Mesendoderm (in vitro differentiated cells): ENCODE measurements at regions not wholly inside any gene's neighbourhood (a gene's known extent, or its start where the extent isn't known, plus 50 kb on each side); places are given as distances from the start of the nearest gene placed in this dataset.

ENCODE experiments used
- DNase-seq: peaks from one replicate; pipeline ENCODE4 v3.0.0; 2013
- H2AK5ac ChIP-seq: 2 replicates; pipeline ENCODE4 v1.6.1; 2013; ENCODE audit warnings: low read length, inconsistent platforms
- H2BK120ac ChIP-seq: 2 replicates; pipeline ENCODE4 v1.6.1; 2013; ENCODE audit warnings: low read depth, mild to moderate bottlenecking, low read length, moderate library complexity, mixed read lengths
- H2BK15ac ChIP-seq: replicated peaks from 2 replicates; pipeline ENCODE4 v1.6.1; 2013; ENCODE audit warnings: low read depth, mild to moderate bottlenecking, moderate library complexity
- H2BK5ac ChIP-seq: 2 replicates; pipeline ENCODE4 v1.6.1; 2013; ENCODE audit warnings: low read length, inconsistent platforms
- H3K18ac ChIP-seq: 2 replicates; pipeline ENCODE4 v1.6.1; 2013; ENCODE audit warnings: mild to moderate bottlenecking, low read length, mixed read lengths
- H3K23ac ChIP-seq: one replicate; pipeline ENCODE4 v1.6.1; 2013; ENCODE audit warnings: low read length
- H3K27ac ChIP-seq: 2 replicates; pipeline ENCODE4 v1.5.1; 2013; ENCODE audit warnings: low read depth, mild to moderate bottlenecking, inconsistent platforms, low read length, moderate library complexity
- H3K27me3 ChIP-seq: 2 replicates; pipeline ENCODE4 v1.6.1; 2013; ENCODE audit warnings: low read length, control low read depth, mild to moderate bottlenecking, inconsistent platforms; ENCODE audit not compliant: insufficient read depth, poor library complexity
- H3K36me3 ChIP-seq: 2 replicates; pipeline ENCODE4 v1.6.1; 2013; ENCODE audit warnings: low read length, inconsistent platforms; ENCODE audit not compliant: control insufficient read depth, insufficient read depth
- H3K4ac ChIP-seq: one replicate; pipeline ENCODE4 v1.6.1; 2013; ENCODE audit warnings: low read depth, mild to moderate bottlenecking, low read length, moderate library complexity
- H3K4me1 ChIP-seq: 2 replicates; pipeline ENCODE4 v1.6.1; 2013; ENCODE audit warnings: low read depth, low read length, inconsistent platforms; ENCODE audit not compliant: control insufficient read depth
- H3K4me2 ChIP-seq: 2 replicates; pipeline ENCODE4 v1.6.1; 2013; ENCODE audit warnings: low read length
- H3K4me3 ChIP-seq: 2 replicates; pipeline ENCODE4 v1.5.1; 2013; ENCODE audit warnings: mild to moderate bottlenecking, low read length
- H3K56ac ChIP-seq: one replicate; pipeline ENCODE4 v1.6.1; 2013; ENCODE audit warnings: low read length
- H3K79me1 ChIP-seq: 2 replicates; pipeline ENCODE4 v1.6.1; 2013; ENCODE audit warnings: low read length, inconsistent platforms
- H3K79me2 ChIP-seq: 2 replicates; pipeline ENCODE4 v1.6.1; 2013; ENCODE audit warnings: mild to moderate bottlenecking, low read length; ENCODE audit not compliant: control insufficient read depth, insufficient read depth
- H3K9ac ChIP-seq: 2 replicates; pipeline ENCODE4 v1.6.1; 2013; ENCODE audit warnings: low read length, inconsistent platforms
- H4K5ac ChIP-seq: one replicate; pipeline ENCODE4 v1.6.1; 2013; ENCODE audit warnings: low read length
- H4K8ac ChIP-seq: one replicate; pipeline ENCODE4 v1.6.1; 2013; ENCODE audit warnings: low read depth, mild to moderate bottlenecking, control low read depth, low read length, moderate library complexity
- WGBS: extraction: QIAGEN DNeasy Blood & Tissue Kit; methylation state at CpG from one replicate; pipeline ENCODE4 v1.1.7; 2013; ENCODE audit warnings: low lambda C conversion rate, missing lambda C conversion rate; ENCODE audit not compliant: insufficient coverage; ENCODE audit errors: extremely low coverage; 5-methylcytosine and 5-hydroxymethylcytosine counted together

- Histone ChIP-seq H3K36me3 (no peaks in the 10 kb centered on the region), H3K23ac (no peak overlapping the region), H3K9ac (no peak overlapping the region), H3K4me2 (no peak overlapping the region), H4K5ac (no peak overlapping the region), H3K79me1 (no peaks in the 10 kb centered on the region), H2BK15ac (no peak overlapping the region), H3K27ac (no peak overlapping the region), H2AK5ac (no peak overlapping the region), H3K4me3 (no peak overlapping the region), H3K27me3 (no peaks in the 10 kb centered on the region), H2BK5ac (no peak overlapping the region), H2BK120ac (no peak overlapping the region), H3K56ac (no peak overlapping the region), H3K4me1 (no peaks in the 10 kb centered on the region), H4K8ac (no peak overlapping the region), H3K18ac (no peak overlapping the region), H3K79me2 (no peaks in the 10 kb centered on the region), H3K4ac (no peak overlapping the region)
- DNase-seq: no peak
- WGBS: no CpG with 5 or more reads among the region's 5 CpGs
Measured at GRCh38 chr6:17047889-17048288, 54.0 kb upstream of the STMND1 start.

- DNase-seq: no peak
- no peaks in the 10 kb centered on the region for H3K4me1 ChIP-seq
- H3K18ac ChIP-seq: no peak overlapping the region
- no peak overlapping the region for H4K8ac ChIP-seq
- no peak overlapping the region for H2BK5ac ChIP-seq
- no CpG with 5 or more reads among the region's 4 CpGs for WGBS
- H3K9ac ChIP-seq: no peak overlapping the region
- no peaks in the 10 kb centered on the region for H3K36me3 ChIP-seq
- H3K4me2 ChIP-seq: no peak overlapping the region
- H2AK5ac ChIP-seq: no peak overlapping the region
- no peak overlapping the region for H2BK15ac ChIP-seq
- no peaks in the 10 kb centered on the region for H3K27me3 ChIP-seq
- H3K4me3 ChIP-seq: no peak overlapping the region
- no peaks in the 10 kb centered on the region for H3K79me2 ChIP-seq
- H3K4ac ChIP-seq: no peak overlapping the region
- no peaks in the 10 kb centered on the region for H3K79me1 ChIP-seq
- H3K27ac ChIP-seq: no peak overlapping the region
- no peak overlapping the region for H4K5ac ChIP-seq
- no peak overlapping the region for H3K23ac ChIP-seq
- H2BK120ac ChIP-seq: no peak overlapping the region
- H3K56ac ChIP-seq: no peak overlapping the region
Measured at GRCh38 chr6:17045581-17046322, 56.1 kb upstream of the STMND1 start.

- Histone ChIP-seq H4K8ac (no peak overlapping the region), H3K9ac (no peak overlapping the region), H3K23ac (no peak overlapping the region), H3K4me3 (no peak overlapping the region), H2BK15ac (no peak overlapping the region), H3K18ac (no peak overlapping the region), H3K79me1 (no peaks in the 10 kb centered on the region), H4K5ac (no peak overlapping the region), H3K27me3 (no peaks in the 10 kb centered on the region), H2BK5ac (no peak overlapping the region), H3K4me2 (no peak overlapping the region), H2BK120ac (no peak overlapping the region), H3K79me2 (no peaks in the 10 kb centered on the region), H3K4ac (no peak overlapping the region), H2AK5ac (no peak overlapping the region), H3K56ac (no peak overlapping the region), H3K4me1 (no peaks in the 10 kb centered on the region), H3K27ac (no peak overlapping the region), H3K36me3 (no peaks in the 10 kb centered on the region)
- no CpG with 5 or more reads among the region's 1 CpG for WGBS
- DNase-seq: no peak
Measured at GRCh38 chr6:17043148-17043522, 58.7 kb upstream of the STMND1 start.

GRCh38 chr6:17042422-17043147 lies 59.3 kb upstream of the STMND1 start:
- H2AK5ac ChIP-seq: no peak overlapping the region
- no peak overlapping the region for H2BK15ac ChIP-seq
- peak; percentile 86 for DNase-seq
- H2BK5ac ChIP-seq: no peak overlapping the region
- WGBS: no CpG with 5 or more reads among the region's 5 CpGs
- H3K27ac ChIP-seq: no peak overlapping the region
- H3K4me3 ChIP-seq: no peak overlapping the region
- H3K27me3 ChIP-seq: no peaks in the 10 kb centered on the region
- no peak overlapping the region for H3K23ac ChIP-seq
- H3K79me2 ChIP-seq: no peaks in the 10 kb centered on the region
- H4K8ac ChIP-seq: no peak overlapping the region
- H3K4me2 ChIP-seq: no peak overlapping the region
- H2BK120ac ChIP-seq: no peak overlapping the region
- H3K79me1 ChIP-seq: no peaks in the 10 kb centered on the region
- H3K4me1 ChIP-seq: no peaks in the 10 kb centered on the region
- no peak overlapping the region for H3K56ac ChIP-seq
- no peak overlapping the region for H3K4ac ChIP-seq
- H3K36me3 ChIP-seq: no peaks in the 10 kb centered on the region
- H3K18ac ChIP-seq: no peak overlapping the region
- H4K5ac ChIP-seq: no peak overlapping the region
- H3K9ac ChIP-seq: no peak overlapping the region

- WGBS: no CpG with 5 or more reads among the region's 4 CpGs
- no peak overlapping the region for H2BK5ac ChIP-seq
Measured at GRCh38 chr6:17039266-17039665, 62.6 kb upstream of the STMND1 start.

More at GRCh38 chr6:17039266-17039665, 62.6 kb upstream of the STMND1 start:
- Histone ChIP-seq H4K8ac (no peak overlapping the region), H3K27me3 (no peaks in the 10 kb centered on the region), H3K4me1 (no peaks in the 10 kb centered on the region), H3K4me3 (no peak overlapping the region), H3K27ac (no peak overlapping the region), H3K79me2 (no peaks in the 10 kb centered on the region), H2AK5ac (no peak overlapping the region), H4K5ac (no peak overlapping the region), H3K36me3 (no peaks in the 10 kb centered on the region), H2BK120ac (no peak overlapping the region), H3K23ac (no peak overlapping the region), H3K79me1 (no peaks in the 10 kb centered on the region), H3K18ac (no peak overlapping the region), H3K4me2 (no peak overlapping the region), H2BK15ac (no peak overlapping the region), H3K9ac (no peak overlapping the region), H3K4ac (no peak overlapping the region), H3K56ac (no peak overlapping the region)
- no peak for DNase-seq
